Neural cell (in vitro differentiated cells): ENCODE measurements at regions not wholly inside any gene's neighbourhood (a gene's known extent, or its start where the extent isn't known, plus 50 kb on each side); places are given as distances from the start of the nearest gene placed in this dataset.
"Not testable (repeated sequence)": the region's sequence is repeated elsewhere in the genome, so short reads cannot be mapped to it uniquely, and the experiment has no call there.

Experiments used
- H2AFZ ChIP-seq: fragments of 200-600, 300-800 bp; sonication (generic), shearing (Covaris generic); 2 replicates; pipeline ENCODE4 v1.6.0; 2014; ENCODE audit warnings: low read depth, mild to moderate bottlenecking, antibody characterized with exemption, low read length, moderate library complexity
- H3F3A ChIP-seq: fragments of 200-600 bp; shearing (Covaris generic); 2 replicates; pipeline ENCODE4 v1.6.1; 2016; ENCODE audit warnings: mild to moderate bottlenecking, moderate library complexity, mixed read lengths, antibody characterized with exemption, low read length; ENCODE audit not compliant: insufficient read depth, poor library complexity, severe bottlenecking
- H3K27ac ChIP-seq: fragments of 200-600, 300-800 bp; sonication (generic), shearing (Covaris generic); 2 replicates; pipeline ENCODE4 v1.5.1; 2014; ENCODE audit warnings: mild to moderate bottlenecking, low read length, moderate library complexity
- H3K27me3 ChIP-seq: fragments of 300-800, 200-600 bp; sonication (generic), shearing (Covaris generic); 2 replicates; pipeline ENCODE4 v1.6.0; 2014; ENCODE audit warnings: mild to moderate bottlenecking, low read depth, low read length, moderate library complexity; ENCODE audit not compliant: insufficient read depth
- H3K36me3 ChIP-seq: fragments of 300-800, 200-600 bp; sonication (generic), shearing (Covaris generic); 2 replicates; pipeline ENCODE4 v1.5.1; 2014; ENCODE audit warnings: mild to moderate bottlenecking, antibody characterized with exemption, low read length, moderate library complexity; ENCODE audit not compliant: insufficient read depth
- H3K4me2 ChIP-seq: fragments of 300-800, 200-600 bp; sonication (generic), shearing (Covaris generic); 2 replicates; pipeline ENCODE4 v1.6.0; 2014; ENCODE audit warnings: mild to moderate bottlenecking, low read length
- H3K4me3 ChIP-seq: fragments of 300-800, 200-600 bp; sonication (generic), shearing (Covaris generic); 2 replicates; pipeline ENCODE4 v1.5.1; 2014; ENCODE audit warnings: mild to moderate bottlenecking, low read length, moderate library complexity
- H3K79me2 ChIP-seq: fragments of 200-600 bp; shearing (Covaris generic); replicated peaks from 2 replicates; pipeline ENCODE4 v1.6.0; 2014; ENCODE audit warnings: mild to moderate bottlenecking, low read length, moderate library complexity; ENCODE audit not compliant: insufficient read depth
- H3K9ac ChIP-seq: fragments of 300-800, 200-600 bp; sonication (generic), shearing (Covaris generic); 2 replicates; pipeline ENCODE4 v1.6.1; 2016; ENCODE audit warnings: mild to moderate bottlenecking, low read length, mixed read lengths
- H3K9me2 ChIP-seq: fragments of 200-600 bp; shearing (Covaris generic); 2 replicates; pipeline ENCODE4 v1.6.1; 2016; ENCODE audit warnings: mild to moderate bottlenecking, low read length, mixed read lengths; ENCODE audit not compliant: insufficient read depth
- H3K9me3 ChIP-seq: fragments of 200-600, 300-800 bp; sonication (generic), shearing (Covaris generic); 2 replicates; pipeline ENCODE4 v1.6.1; 2016; ENCODE audit warnings: mild to moderate bottlenecking, mixed run types, low read length, moderate library complexity, mixed read lengths
- H4K20me1 ChIP-seq: fragments of 200-600 bp; shearing (Covaris generic); 2 replicates; pipeline ENCODE4 v1.6.1; 2016; ENCODE audit warnings: mild to moderate bottlenecking, mixed run types; ENCODE audit not compliant: insufficient read depth
- CTCF ChIP-seq: fragments of 450-650 bp; IDR thresholded peaks from 2 replicates; pipeline ENCODE4 v1.5.1; 2014; ENCODE audit warnings: antibody characterized with exemption, mild to moderate bottlenecking, moderate library complexity; ENCODE audit not compliant: poor library complexity, severe bottlenecking
- EP300 ChIP-seq: fragments of 450-650 bp; conservative IDR thresholded peaks from 2 replicates; pipeline ENCODE4 v1.6.1; 2014; ENCODE audit warnings: antibody characterized with exemption, mild to moderate bottlenecking, moderate library complexity; ENCODE audit not compliant: poor library complexity, severe bottlenecking
- EZH2 ChIP-seq: fragments of 200-600, 300-800 bp; shearing (Covaris generic), sonication (generic); IDR thresholded peaks from 2 replicates; pipeline ENCODE4 v1.6.1; 2014; ENCODE audit warnings: antibody characterized with exemption, low read length, borderline replicate concordance, mild to moderate bottlenecking; ENCODE audit not compliant: insufficient read depth, poor library complexity, severe bottlenecking
- MXI1 ChIP-seq: fragments of 450-650 bp; conservative IDR thresholded peaks from 2 replicates; pipeline ENCODE4 v1.6.1; 2014; ENCODE audit warnings: antibody characterized with exemption, mild to moderate bottlenecking; ENCODE audit not compliant: poor library complexity, severe bottlenecking
- POLR2AphosphoS5 ChIP-seq: IDR thresholded peaks from 2 replicates; pipeline ENCODE4 v1.6.1; 2012
- RAD21 ChIP-seq: fragments of 450-650 bp; conservative IDR thresholded peaks from 2 replicates; pipeline ENCODE4 v1.6.1; 2014; ENCODE audit warnings: antibody characterized with exemption, mild to moderate bottlenecking, moderate library complexity
- REST ChIP-seq: IDR thresholded peaks from 2 replicates; pipeline ENCODE4 v1.6.1; 2012; ENCODE audit warnings: borderline replicate concordance
- SMC3 ChIP-seq: fragments of 450-650 bp; conservative IDR thresholded peaks from 2 replicates; pipeline ENCODE4 v1.6.1; 2014; ENCODE audit warnings: antibody characterized with exemption, mild to moderate bottlenecking, moderate library complexity; ENCODE audit not compliant: poor library complexity
- TAF1 ChIP-seq: IDR thresholded peaks from 2 replicates; pipeline ENCODE4 v1.6.1; 2012; ENCODE audit warnings: low read depth

- no peaks in the 10 kb centered on the region for H3K27me3 ChIP-seq
- no peak overlapping the region for H2AFZ ChIP-seq
- TF ChIP-seq EP300 (no peak), REST (no peak), POLR2AphosphoS5 (no peak), CTCF (no peak), EZH2 (no peak), SMC3 (no peak), TAF1 (no peak), RAD21 (no peak), MXI1 (no peak)
- H3K79me2 ChIP-seq, result no peaks in the 10 kb centered on the region
- no peaks in the 10 kb centered on the region for H3K36me3 ChIP-seq
- H3K27ac ChIP-seq, result no peak overlapping the region
- no peak overlapping the region for H3K4me3 ChIP-seq
- H3K9me3 ChIP-seq, result no peaks in the 10 kb centered on the region
- H4K20me1 ChIP-seq, result no peaks in the 10 kb centered on the region
- no peak overlapping the region for H3K9ac ChIP-seq
- H3K4me2 ChIP-seq, result no peak overlapping the region
- no peaks in the 10 kb centered on the region for H3F3A ChIP-seq
- H3K9me2 ChIP-seq, result no peaks in the 10 kb centered on the region
Observed at GRCh38 chr7:83835424-83835823, 186.5 kb upstream of the SEMA3E start.

GRCh38 chr7:83833721-83834120, 184.8 kb upstream of the SEMA3E start:
- not testable (repeated sequence) for H3F3A ChIP-seq, H3K9me3 ChIP-seq, H3K36me3 ChIP-seq, H3K9me2 ChIP-seq, H3K27ac ChIP-seq, H3K4me2 ChIP-seq, H4K20me1 ChIP-seq, H3K9ac ChIP-seq, H2AFZ ChIP-seq, H3K79me2 ChIP-seq, H3K4me3 ChIP-seq, H3K27me3 ChIP-seq

- TF ChIP-seq TAF1, result no peak
- TF ChIP-seq REST, result no peak
- TF ChIP-seq SMC3, result no peak
- no peak for TF ChIP-seq EP300
- no peak for TF ChIP-seq MXI1
- no peak for TF ChIP-seq EZH2
- TF ChIP-seq POLR2AphosphoS5, result no peak
- no peak for TF ChIP-seq CTCF
- TF ChIP-seq RAD21, result no peak
- H3K9me3 ChIP-seq, result no peaks in the 10 kb centered on the region
- no peaks in the 10 kb centered on the region for H3K27me3 ChIP-seq
- H3K4me2 ChIP-seq, result no peak overlapping the region
- H3K4me3 ChIP-seq, result no peak overlapping the region
- no peaks in the 10 kb centered on the region for H3K9me2 ChIP-seq
- H2AFZ ChIP-seq, result no peak overlapping the region
- no peaks in the 10 kb centered on the region for H3F3A ChIP-seq
- H3K27ac ChIP-seq, result no peak overlapping the region
- no peaks in the 10 kb centered on the region for H4K20me1 ChIP-seq
- H3K79me2 ChIP-seq, result no peaks in the 10 kb centered on the region
- no peak overlapping the region for H3K9ac ChIP-seq
- H3K36me3 ChIP-seq, result no peaks in the 10 kb centered on the region
Observed at GRCh38 chr7:83832009-83832408, 183.1 kb upstream of the SEMA3E start.
